Activated CD8-positive, alpha-beta T cell treated with anti-CD3 and anti-CD28 coated beads for 36 hours (primary cell): ENCODE measurements at regions not wholly inside any gene's neighbourhood (a gene's known extent, or its start where the extent isn't known, plus 50 kb on each side); places are given as distances from the start of the nearest gene placed in this dataset.

Source experiments
- ATAC-seq: fragments of 200-7000 bp; cut with Tn5 transposase; one replicate; pipeline ENCODE4 v1.10.0; 2021; ENCODE audit warnings: mild to moderate bottlenecking, moderate library complexity
- CTCF ChIA-PET: fragments of 350-600 bp; sonication (Branson Sonifier 250); formaldehyde crosslinking; loops from one replicate; lab custom pipeline; 2021; ENCODE audit warnings: antibody characterized with exemption; lab: Charles Lee
- POLR2A ChIA-PET: fragments of 350-600 bp; sonication (Branson Sonifier 250); formaldehyde crosslinking; loops from one replicate; lab custom pipeline; 2021; ENCODE audit warnings: antibody characterized with exemption; lab: Charles Lee
- DNase-seq: peaks from one replicate; pipeline ENCODE4 v3.0.0-alpha.2; 2020
- H3K27ac Mint-ChIP-seq: one replicate; pipeline ENCODE4 v1.8.0; 2021; ENCODE audit warnings: mild to moderate bottlenecking, mixed read lengths
- H3K27me3 Mint-ChIP-seq: one replicate; pipeline ENCODE4 v1.8.0; 2021; ENCODE audit warnings: mixed read lengths
- H3K36me3 Mint-ChIP-seq: one replicate; pipeline ENCODE4 v1.8.0; 2021; ENCODE audit warnings: low read depth, mixed read lengths
- H3K4me1 Mint-ChIP-seq: one replicate; pipeline ENCODE4 v1.8.0; 2021; ENCODE audit warnings: low read depth, mixed read lengths
- H3K4me3 Mint-ChIP-seq: one replicate; pipeline ENCODE4 v1.8.0; 2021; ENCODE audit warnings: mild to moderate bottlenecking, moderate library complexity, mixed read lengths
- H3K9me3 Mint-ChIP-seq: one replicate; pipeline ENCODE4 v1.8.0; 2021; ENCODE audit warnings: mixed read lengths
- intact Hi-C: fragments of 100-400 bp; cut with micrococcal nuclease; formaldehyde crosslinking; loops from one replicate; pipeline ENCODE4 v1.10.0; 2022
- TF ChIP-seq, protein P1 (sequence below): fragments of 200-600 bp; IDR thresholded peaks from one replicate; pipeline ENCODE4 v1.8.0; 2022; ENCODE audit warnings: antibody characterized with exemption, mild to moderate bottlenecking

DNA sequence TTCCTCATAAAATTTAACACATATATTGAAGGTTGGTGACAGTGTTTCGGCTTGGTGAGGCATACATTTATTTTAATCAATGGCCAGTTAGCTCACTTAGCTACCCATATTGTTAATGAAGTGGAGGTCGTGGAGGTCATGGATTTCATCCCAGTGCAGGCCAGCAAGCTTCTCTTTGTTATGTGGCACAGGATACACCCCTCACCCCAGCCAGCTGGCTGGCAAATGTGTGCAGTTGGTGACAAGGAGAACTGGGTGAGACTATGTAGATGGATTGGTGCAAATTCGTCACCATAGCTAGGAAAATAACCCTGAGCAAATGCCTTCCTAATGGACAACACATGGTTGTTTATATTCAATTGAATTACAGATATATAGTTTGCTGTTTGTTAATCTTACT lies 50.5 kb upstream of the FOXP2 start:
- no peaks in the 10 kb centered on the region for H3K27me3 Mint-ChIP-seq
- DNase-seq: no peak
- no peak overlapping the region for H3K27ac Mint-ChIP-seq
- ChIA-PET CTCF (no interaction called here), POLR2A (no interaction called here)
- H3K36me3 Mint-ChIP-seq: no peaks in the 10 kb centered on the region
- no peak overlapping the region for H3K4me3 Mint-ChIP-seq
- intact Hi-C loops: no loop called here
- H3K4me1 Mint-ChIP-seq: no peaks in the 10 kb centered on the region
- no peak for ATAC-seq
- no peaks in the 10 kb centered on the region for H3K9me3 Mint-ChIP-seq
- TF ChIP-seq, protein P1, sequence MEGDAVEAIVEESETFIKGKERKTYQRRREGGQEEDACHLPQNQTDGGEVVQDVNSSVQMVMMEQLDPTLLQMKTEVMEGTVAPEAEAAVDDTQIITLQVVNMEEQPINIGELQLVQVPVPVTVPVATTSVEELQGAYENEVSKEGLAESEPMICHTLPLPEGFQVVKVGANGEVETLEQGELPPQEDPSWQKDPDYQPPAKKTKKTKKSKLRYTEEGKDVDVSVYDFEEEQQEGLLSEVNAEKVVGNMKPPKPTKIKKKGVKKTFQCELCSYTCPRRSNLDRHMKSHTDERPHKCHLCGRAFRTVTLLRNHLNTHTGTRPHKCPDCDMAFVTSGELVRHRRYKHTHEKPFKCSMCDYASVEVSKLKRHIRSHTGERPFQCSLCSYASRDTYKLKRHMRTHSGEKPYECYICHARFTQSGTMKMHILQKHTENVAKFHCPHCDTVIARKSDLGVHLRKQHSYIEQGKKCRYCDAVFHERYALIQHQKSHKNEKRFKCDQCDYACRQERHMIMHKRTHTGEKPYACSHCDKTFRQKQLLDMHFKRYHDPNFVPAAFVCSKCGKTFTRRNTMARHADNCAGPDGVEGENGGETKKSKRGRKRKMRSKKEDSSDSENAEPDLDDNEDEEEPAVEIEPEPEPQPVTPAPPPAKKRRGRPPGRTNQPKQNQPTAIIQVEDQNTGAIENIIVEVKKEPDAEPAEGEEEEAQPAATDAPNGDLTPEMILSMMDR: no peak

- ATAC-seq (no peak), DNase-seq (no peak)
- Mint-ChIP-seq H3K9me3 (no peaks in the 10 kb centered on the region), H3K27me3 (no peaks in the 10 kb centered on the region), H3K36me3 (no peaks in the 10 kb centered on the region), H3K27ac (no peak overlapping the region), H3K4me1 (no peaks in the 10 kb centered on the region), H3K4me3 (no peak overlapping the region)
- intact Hi-C loops: no loop called here
- TF ChIP-seq, protein P1: no peak
- POLR2A ChIA-PET: no interaction called here
- CTCF ChIA-PET: no interaction called here
These were observed 51.3 kb upstream of the FOXP2 start for GRCh38 chr7:114363292-114363691.

DNA sequence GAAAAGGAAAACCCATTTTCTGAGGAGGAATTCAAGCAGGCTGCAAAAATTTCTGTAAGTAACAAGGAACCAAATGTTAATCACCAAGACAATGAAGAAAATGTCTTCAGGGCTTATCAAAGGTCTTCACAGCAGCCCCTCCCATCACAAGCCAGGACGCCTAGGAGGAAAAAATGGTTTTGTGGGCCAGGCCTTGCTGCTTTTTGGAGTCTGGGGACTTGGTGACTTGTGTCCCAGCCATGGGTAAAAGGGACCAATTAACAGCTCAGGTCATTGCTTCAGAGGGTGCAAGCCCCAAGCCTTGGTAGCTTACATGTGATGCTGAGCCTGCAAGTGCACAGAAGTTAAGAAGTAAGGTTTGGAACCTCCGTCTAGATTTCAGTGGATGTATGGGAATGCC lies 55.7 kb upstream of the FOXP2 start:
- DNase-seq (no peak), ATAC-seq (no peak)
- CTCF ChIA-PET: no interaction called here
- H3K4me1 Mint-ChIP-seq: no peaks in the 10 kb centered on the region
- no peak overlapping the region for H3K27ac Mint-ChIP-seq
- TF ChIP-seq, protein P1: no peak
- H3K9me3 Mint-ChIP-seq: peaks cover 2% of the 10 kb centered on the region
- no peaks in the 10 kb centered on the region for H3K36me3 Mint-ChIP-seq
- H3K4me3 Mint-ChIP-seq: no peak overlapping the region
- POLR2A ChIA-PET: no interaction called here
- intact Hi-C loops: no loop called here
- H3K27me3 Mint-ChIP-seq: no peaks in the 10 kb centered on the region

- CTCF ChIA-PET: no interaction called here
- TF ChIP-seq, protein P1: no peak
- H3K36me3 Mint-ChIP-seq: no peaks in the 10 kb centered on the region
- POLR2A ChIA-PET: no interaction called here
- intact Hi-C loops: no loop called here
- H3K9me3 Mint-ChIP-seq: peaks cover 2% of the 10 kb centered on the region
- H3K27me3 Mint-ChIP-seq: no peaks in the 10 kb centered on the region
- no peak overlapping the region for H3K27ac Mint-ChIP-seq
- H3K4me3 Mint-ChIP-seq: no peak overlapping the region
- no peaks in the 10 kb centered on the region for H3K4me1 Mint-ChIP-seq
- no peak for ATAC-seq
- DNase-seq: no peak
These were observed 58.5 kb upstream of the FOXP2 start for GRCh38 chr7:114356133-114356532.

DNA sequence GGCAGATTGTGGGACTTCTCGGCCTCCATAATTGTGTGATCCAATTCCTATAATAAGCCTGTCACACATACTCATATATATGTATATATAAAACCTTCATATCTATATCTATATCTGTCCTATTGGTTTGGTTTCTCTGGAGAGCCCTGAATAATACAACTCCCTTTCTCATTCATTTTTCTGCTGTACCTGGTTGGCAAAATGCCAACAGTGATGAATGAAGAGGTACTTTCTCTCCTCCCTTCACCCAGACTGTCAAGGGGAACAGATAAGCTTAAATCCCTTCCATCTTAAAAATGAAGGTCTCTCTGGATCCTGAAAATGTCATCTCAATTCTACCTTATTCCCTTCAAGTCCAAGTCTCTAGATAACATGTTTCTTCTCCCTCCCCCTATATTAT lies 60.3 kb upstream of the FOXP2 start:
- ATAC-seq: no peak
- POLR2A ChIA-PET: no interaction called here

More for the DNA sequence above, 60.3 kb upstream of the FOXP2 start:
- Mint-ChIP-seq H3K27ac (no peak overlapping the region), H3K4me1 (no peaks in the 10 kb centered on the region), H3K36me3 (no peaks in the 10 kb centered on the region), H3K4me3 (no peak overlapping the region), H3K27me3 (no peaks in the 10 kb centered on the region), H3K9me3 (peaks cover 2% of the 10 kb centered on the region)
- intact Hi-C loops: no loop called here
- DNase-seq: no peak
- CTCF ChIA-PET: no interaction called here
- TF ChIP-seq, protein P1: no peak
